ENCODE measurements at regions not wholly inside any gene's neighbourhood (a gene's known extent, or its start where the extent isn't known, plus 50 kb on each side); places are given as distances from the start of the nearest gene placed in this dataset.

DNA sequence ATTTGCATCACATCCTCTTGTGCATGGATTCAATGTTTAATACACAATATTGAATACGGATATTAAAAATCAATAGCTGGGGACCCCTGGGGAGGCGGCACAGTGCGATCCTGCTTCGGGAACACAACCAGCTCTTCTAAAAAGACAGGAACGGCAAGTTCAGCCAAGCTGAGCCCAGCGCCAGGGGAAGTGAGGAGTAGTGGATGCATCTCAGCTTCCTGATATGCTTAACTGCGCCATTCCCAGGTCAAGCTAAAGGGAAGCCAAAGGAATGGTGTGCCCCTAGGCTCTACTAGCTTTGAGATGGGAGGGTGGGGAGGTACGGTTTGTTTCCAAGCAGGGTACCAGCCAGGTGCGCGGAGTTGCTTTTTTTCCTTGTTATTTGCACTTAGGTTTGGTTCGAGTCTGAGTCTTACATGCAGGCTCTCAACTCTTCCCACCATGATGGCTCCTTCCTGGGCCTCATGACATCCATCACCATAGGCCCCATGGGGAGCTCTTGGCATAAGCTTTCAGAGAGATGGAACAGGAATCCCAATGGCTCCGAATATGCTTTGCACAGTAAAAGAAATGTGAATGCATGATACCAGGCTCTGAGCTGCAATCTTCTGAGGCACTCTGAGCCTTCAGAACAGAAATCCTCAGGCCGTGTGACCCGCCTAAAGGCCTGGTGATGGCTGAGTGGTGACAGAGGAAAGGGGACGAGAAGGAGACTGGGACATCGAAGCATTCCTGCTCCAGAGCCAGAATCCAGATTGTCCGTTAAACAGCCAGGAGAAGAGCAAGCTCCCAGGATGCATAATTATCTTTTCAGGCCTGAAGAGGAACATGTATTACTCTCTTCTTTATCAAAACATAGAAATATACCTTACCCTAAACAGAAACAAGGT lies 51.8 kb upstream of the BCOR start:
- no peak for DNase-seq (ENCODE audit: low read depth in 2 of 2)

GRCh38 chrX:40148385-40149285 lies 50.9 kb upstream of the BCOR start:
- DNase-seq (ENCODE audit: low read depth in 2 of 2): no peak

DNA sequence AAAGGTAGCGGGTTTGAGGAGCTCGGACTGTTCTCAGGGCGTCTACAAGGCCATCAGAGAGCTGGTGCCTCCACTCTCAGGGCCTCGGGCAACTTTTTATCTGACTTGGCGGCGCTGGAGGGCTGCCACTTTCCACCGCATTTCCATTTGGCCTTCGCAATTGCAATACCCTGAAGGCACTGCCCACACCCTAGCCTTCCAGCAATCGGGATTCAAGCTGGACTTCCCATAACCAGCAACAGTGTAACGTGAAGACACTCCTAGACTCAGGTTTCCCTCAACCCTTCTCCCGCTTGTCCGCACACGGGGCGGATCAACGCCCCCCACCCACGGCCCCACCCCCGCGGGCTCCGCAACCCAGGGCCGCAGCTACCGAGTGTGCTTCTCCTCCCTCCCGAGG lies 50.2 kb upstream of the BCOR start:
- DNase-seq (ENCODE audit: low read depth in 2 of 2): no peak
